Endodermal cell (in vitro differentiated cells): ENCODE measurements at regions not wholly inside any gene's neighbourhood (a gene's known extent, or its start where the extent isn't known, plus 50 kb on each side); places are given as distances from the start of the nearest gene placed in this dataset.
A peak's percentile ranks its signal among the peaks of the same experiment; 100 is the strongest.

Experiments used
- DNase-seq: peaks from one replicate; pipeline ENCODE4 v3.0.0-alpha.2; 2017
- H3K27ac ChIP-seq: 2 replicates; pipeline ENCODE4 v1.5.1; 2013; ENCODE audit warnings: mild to moderate bottlenecking, low read depth, low read length, moderate library complexity
- H3K27me3 ChIP-seq: 2 replicates; pipeline ENCODE4 v1.6.1; 2013; ENCODE audit warnings: mild to moderate bottlenecking, low read length, moderate library complexity; ENCODE audit not compliant: insufficient read depth, control insufficient read depth, poor library complexity, severe bottlenecking
- H3K36me3 ChIP-seq: 2 replicates; pipeline ENCODE4 v1.7.0; 2013; ENCODE audit warnings: mild to moderate bottlenecking, low read length, moderate library complexity; ENCODE audit not compliant: control insufficient read depth, insufficient read depth
- H3K4me1 ChIP-seq: one replicate; pipeline ENCODE4 v1.7.0; 2013; ENCODE audit warnings: low read length; ENCODE audit not compliant: control insufficient read depth, insufficient read depth
- H3K4me3 ChIP-seq: 2 replicates; pipeline ENCODE4 v1.5.1; 2013; ENCODE audit warnings: mild to moderate bottlenecking, low read length, moderate library complexity
- H3K9ac ChIP-seq: 2 replicates; pipeline ENCODE4 v1.6.1; 2013; ENCODE audit warnings: mild to moderate bottlenecking, low read length, moderate library complexity; ENCODE audit not compliant: poor library complexity, severe bottlenecking; ENCODE audit errors: extremely low read depth
- H3K9me3 ChIP-seq: 2 replicates; pipeline ENCODE4 v1.6.1; 2013; ENCODE audit warnings: mild to moderate bottlenecking, low read length, moderate library complexity; ENCODE audit not compliant: control insufficient read depth
- H3K27ac Mint-ChIP-seq: 2 replicates; pipeline ENCODE4 v1.8.0; 2020; ENCODE audit warnings: mixed read lengths
- H3K27me3 Mint-ChIP-seq: 2 replicates; pipeline ENCODE4 v1.8.0; 2021; ENCODE audit warnings: mild to moderate bottlenecking, mixed read lengths; ENCODE audit not compliant: insufficient read depth
- H3K36me3 Mint-ChIP-seq: 2 replicates; pipeline ENCODE4 v1.8.0; 2020; ENCODE audit warnings: low read depth, mixed read lengths
- H3K4me1 Mint-ChIP-seq: 2 replicates; pipeline ENCODE4 v1.8.0; 2020; ENCODE audit warnings: mixed read lengths
- H3K4me3 Mint-ChIP-seq: 2 replicates; pipeline ENCODE4 v1.8.0; 2020; ENCODE audit warnings: mild to moderate bottlenecking, moderate library complexity, mixed read lengths
- H3K9me3 Mint-ChIP-seq: 2 replicates; pipeline ENCODE4 v1.8.0; 2020; ENCODE audit warnings: mild to moderate bottlenecking, mixed read lengths
- WGBS, 2 experiments: methylation state at CpG; one replicate each; pipeline versions ENCODE4 v1.1.5 to v1.1.7; 2013; ENCODE audit warnings: missing lambda C conversion rate in 2 of 2, mixed read lengths in 1 of 2; ENCODE audit not compliant: insufficient coverage in 1 of 2, insufficient read length in 1 of 2; 5-methylcytosine and 5-hydroxymethylcytosine counted together
- TF ChIP-seq, protein P1 (sequence below): fragments of 200-600 bp; sonication (generic); conservative IDR thresholded peaks from 2 replicates; pipeline ENCODE4 v1.5.0; 2021; ENCODE audit warnings: antibody characterized with exemption, mild to moderate bottlenecking

DNA sequence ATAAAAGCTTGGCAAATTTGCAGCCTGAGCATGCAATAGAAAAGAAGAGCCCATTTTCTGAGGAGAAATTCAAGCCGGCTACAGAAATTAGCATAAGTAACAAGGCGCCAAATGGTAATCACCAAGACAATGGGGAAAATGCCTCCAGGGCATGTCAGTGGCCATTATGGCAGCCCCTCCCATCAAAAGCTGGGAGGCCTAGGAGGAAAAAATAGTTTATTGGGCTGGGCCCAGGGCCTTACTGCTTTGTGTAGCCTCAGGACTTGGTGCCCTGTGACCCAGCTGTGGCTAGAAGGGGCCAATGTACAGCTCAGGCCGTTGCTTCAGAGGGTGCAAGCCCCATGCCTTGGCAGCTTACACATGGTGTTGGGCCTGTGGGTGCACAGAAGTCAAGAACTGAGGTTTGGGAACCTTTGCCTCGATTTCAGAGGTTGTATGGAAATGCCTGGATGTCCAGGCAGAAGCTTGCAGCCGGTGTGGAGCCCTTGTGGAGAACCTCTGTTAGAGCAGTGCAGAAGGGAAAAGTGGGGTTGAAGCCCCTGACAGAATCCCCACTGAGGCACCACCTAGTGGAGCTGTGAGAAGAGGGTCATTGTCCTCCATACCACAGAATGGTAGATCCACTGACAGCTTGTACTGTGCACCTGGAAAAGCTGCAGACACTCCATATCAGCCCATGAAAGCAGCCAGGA, 328.5 kb upstream of the MAP3K7 start:
- Histone ChIP-seq H3K27ac (no peak overlapping the region), H3K9me3 (peaks cover 27% of the 10 kb centered on the region), H3K4me3 (peak overlapping the region; percentile 28), H3K9ac (no peak overlapping the region), H3K36me3 (no peaks in the 10 kb centered on the region), H3K27me3 (no peaks in the 10 kb centered on the region), H3K4me1 (no peaks in the 10 kb centered on the region)
- TF ChIP-seq, protein P1, sequence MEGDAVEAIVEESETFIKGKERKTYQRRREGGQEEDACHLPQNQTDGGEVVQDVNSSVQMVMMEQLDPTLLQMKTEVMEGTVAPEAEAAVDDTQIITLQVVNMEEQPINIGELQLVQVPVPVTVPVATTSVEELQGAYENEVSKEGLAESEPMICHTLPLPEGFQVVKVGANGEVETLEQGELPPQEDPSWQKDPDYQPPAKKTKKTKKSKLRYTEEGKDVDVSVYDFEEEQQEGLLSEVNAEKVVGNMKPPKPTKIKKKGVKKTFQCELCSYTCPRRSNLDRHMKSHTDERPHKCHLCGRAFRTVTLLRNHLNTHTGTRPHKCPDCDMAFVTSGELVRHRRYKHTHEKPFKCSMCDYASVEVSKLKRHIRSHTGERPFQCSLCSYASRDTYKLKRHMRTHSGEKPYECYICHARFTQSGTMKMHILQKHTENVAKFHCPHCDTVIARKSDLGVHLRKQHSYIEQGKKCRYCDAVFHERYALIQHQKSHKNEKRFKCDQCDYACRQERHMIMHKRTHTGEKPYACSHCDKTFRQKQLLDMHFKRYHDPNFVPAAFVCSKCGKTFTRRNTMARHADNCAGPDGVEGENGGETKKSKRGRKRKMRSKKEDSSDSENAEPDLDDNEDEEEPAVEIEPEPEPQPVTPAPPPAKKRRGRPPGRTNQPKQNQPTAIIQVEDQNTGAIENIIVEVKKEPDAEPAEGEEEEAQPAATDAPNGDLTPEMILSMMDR, result no peak
- Mint-ChIP-seq H3K4me3 (no peak overlapping the region), H3K4me1 (peaks cover 4% of the 10 kb centered on the region), H3K27ac (no peak overlapping the region), H3K27me3 (no peaks in the 10 kb centered on the region), H3K36me3 (peaks cover 10% of the 10 kb centered on the region), H3K9me3 (peaks cover 32% of the 10 kb centered on the region)
- 77 to 100% methylated on average over 2 to 5 of the region's 5 CpGs for WGBS, 2 experiments
- DNase-seq, result peak; percentile 69

GRCh38 chr6:90914312-90914711, 327.4 kb upstream of the MAP3K7 start:
- H3K9me3 Mint-ChIP-seq, result peaks cover 32% of the 10 kb centered on the region
- no peak overlapping the region for H3K4me3 Mint-ChIP-seq
- DNase-seq, result no peak
- H3K4me3 ChIP-seq, result no peak overlapping the region
- TF ChIP-seq, protein P1, result no peak
- peaks cover 27% of the 10 kb centered on the region for H3K9me3 ChIP-seq
- peaks cover 4% of the 10 kb centered on the region for H3K4me1 Mint-ChIP-seq
- H3K27ac Mint-ChIP-seq, result no peak overlapping the region
- H3K36me3 Mint-ChIP-seq, result peaks cover 10% of the 10 kb centered on the region
- H3K27ac ChIP-seq, result no peak overlapping the region
- H3K27me3 ChIP-seq, result no peaks in the 10 kb centered on the region
- WGBS, 2 experiments, result 80 to 100% methylated on average over 1 of the region's 2 CpGs
- H3K36me3 ChIP-seq, result no peaks in the 10 kb centered on the region
- H3K9ac ChIP-seq, result no peak overlapping the region
- no peaks in the 10 kb centered on the region for H3K27me3 Mint-ChIP-seq
- H3K4me1 ChIP-seq, result no peaks in the 10 kb centered on the region

DNA sequence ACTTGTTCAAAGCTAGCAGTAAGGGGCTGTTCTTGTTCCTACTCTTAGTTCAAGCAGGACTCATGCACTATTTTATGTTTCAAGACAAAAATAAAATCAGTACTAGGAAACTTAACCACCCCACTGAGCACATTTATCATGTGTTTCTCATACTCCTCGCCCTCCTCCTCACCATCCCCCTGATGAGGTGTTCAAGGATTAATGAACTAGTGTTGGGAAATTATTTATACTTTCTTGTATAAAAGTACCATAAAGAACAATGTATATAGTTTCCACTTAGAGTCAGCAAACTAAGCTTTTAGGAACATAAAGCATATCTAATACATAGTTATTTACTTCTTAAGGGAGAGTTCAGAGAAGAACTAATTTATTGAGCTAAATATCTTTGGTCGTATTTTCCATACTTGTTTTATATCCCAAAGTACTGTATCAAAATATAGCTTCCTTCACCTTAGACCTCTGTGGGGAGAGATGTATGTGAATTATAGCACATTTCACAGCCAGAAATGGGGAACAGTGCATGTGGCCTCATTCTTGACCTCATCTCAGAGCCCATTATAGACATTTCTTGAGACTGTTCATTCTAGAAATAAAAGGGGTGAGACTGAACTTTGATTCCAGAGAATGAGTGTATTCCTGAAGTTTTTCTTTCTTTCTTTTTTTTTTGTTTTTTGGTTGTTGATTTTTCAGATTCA, 326.5 kb upstream of the MAP3K7 start:
- peaks cover 10% of the 10 kb centered on the region for H3K36me3 Mint-ChIP-seq
- no CpG with 5 or more reads among the region's 2 CpGs for WGBS, 2 experiments
- TF ChIP-seq, protein P1, result no peak
- H3K9me3 Mint-ChIP-seq, result peaks cover 32% of the 10 kb centered on the region
- peaks cover 27% of the 10 kb centered on the region for H3K9me3 ChIP-seq
- no peak overlapping the region for H3K27ac Mint-ChIP-seq
- H3K36me3 ChIP-seq, result no peaks in the 10 kb centered on the region
- peaks cover 1% of the 10 kb centered on the region for H3K27me3 Mint-ChIP-seq
- no peak overlapping the region for H3K4me3 Mint-ChIP-seq
- no peak overlapping the region for H3K9ac ChIP-seq
- no peak for DNase-seq
- H3K4me1 Mint-ChIP-seq, result peaks cover 4% of the 10 kb centered on the region
- no peak overlapping the region for H3K27ac ChIP-seq
- H3K4me1 ChIP-seq, result no peaks in the 10 kb centered on the region
- no peaks in the 10 kb centered on the region for H3K27me3 ChIP-seq
- H3K4me3 ChIP-seq, result no peak overlapping the region
